Omental fat pad (tissue), 3 donors: ENCODE measurements at regions not wholly inside any gene's neighbourhood (a gene's known extent, or its start where the extent isn't known, plus 50 kb on each side); places are given as distances from the start of the nearest gene placed in this dataset.

Source experiments
- ATAC-seq: fragments of 150-250 bp; one replicate; pipeline ENCODE4 v1.9.1; 2016; ENCODE audit warnings: mild to moderate bottlenecking, moderate library complexity; ENCODE audit not compliant: low FRiP score
- DNase-seq: peaks from one replicate; pipeline ENCODE4 v3.0.0-alpha.2; 2019; ENCODE audit warnings: low spot score
- TF ChIP-seq, protein P1 (sequence below), 3 donors: fragments of 450-650 bp; IDR thresholded peaks; one replicate each; pipeline ENCODE4 v1.5.1; 2016 to 2017; ENCODE audit warnings: antibody characterized with exemption in 3 of 3, mild to moderate bottlenecking in 3 of 3, moderate library complexity in 2 of 3

- DNase-seq (no peak), ATAC-seq (no peak)
- TF ChIP-seq, protein P1, sequence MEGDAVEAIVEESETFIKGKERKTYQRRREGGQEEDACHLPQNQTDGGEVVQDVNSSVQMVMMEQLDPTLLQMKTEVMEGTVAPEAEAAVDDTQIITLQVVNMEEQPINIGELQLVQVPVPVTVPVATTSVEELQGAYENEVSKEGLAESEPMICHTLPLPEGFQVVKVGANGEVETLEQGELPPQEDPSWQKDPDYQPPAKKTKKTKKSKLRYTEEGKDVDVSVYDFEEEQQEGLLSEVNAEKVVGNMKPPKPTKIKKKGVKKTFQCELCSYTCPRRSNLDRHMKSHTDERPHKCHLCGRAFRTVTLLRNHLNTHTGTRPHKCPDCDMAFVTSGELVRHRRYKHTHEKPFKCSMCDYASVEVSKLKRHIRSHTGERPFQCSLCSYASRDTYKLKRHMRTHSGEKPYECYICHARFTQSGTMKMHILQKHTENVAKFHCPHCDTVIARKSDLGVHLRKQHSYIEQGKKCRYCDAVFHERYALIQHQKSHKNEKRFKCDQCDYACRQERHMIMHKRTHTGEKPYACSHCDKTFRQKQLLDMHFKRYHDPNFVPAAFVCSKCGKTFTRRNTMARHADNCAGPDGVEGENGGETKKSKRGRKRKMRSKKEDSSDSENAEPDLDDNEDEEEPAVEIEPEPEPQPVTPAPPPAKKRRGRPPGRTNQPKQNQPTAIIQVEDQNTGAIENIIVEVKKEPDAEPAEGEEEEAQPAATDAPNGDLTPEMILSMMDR (IDR thresholded peaks at IDR 0.05): no peak
Measured at GRCh38 chr7:10412422-10413019, 561.2 kb upstream of the PHF14 start.

DNA sequence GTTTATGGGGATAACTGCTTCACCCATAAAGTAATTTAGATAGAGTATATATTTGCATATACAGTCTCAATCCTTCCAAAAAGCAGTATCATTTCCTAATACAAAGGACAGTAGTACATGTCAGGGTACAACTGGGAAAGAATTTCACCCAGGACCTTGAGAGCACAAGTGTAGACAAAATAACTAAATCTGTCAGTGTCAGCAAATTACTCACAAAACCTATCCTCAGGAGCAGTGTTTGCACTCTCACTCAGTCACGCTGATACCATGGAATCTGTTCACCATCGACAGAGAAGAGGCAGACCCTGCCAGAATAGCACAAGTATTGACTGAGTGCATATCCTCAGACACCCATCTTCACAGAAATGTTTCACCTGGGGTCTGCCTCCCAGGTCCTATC lies 554.7 kb upstream of the PHF14 start:
- TF ChIP-seq, protein P1 (IDR thresholded peaks at IDR 0.05): no peak
- ATAC-seq (no peak), DNase-seq (no peak)

DNA sequence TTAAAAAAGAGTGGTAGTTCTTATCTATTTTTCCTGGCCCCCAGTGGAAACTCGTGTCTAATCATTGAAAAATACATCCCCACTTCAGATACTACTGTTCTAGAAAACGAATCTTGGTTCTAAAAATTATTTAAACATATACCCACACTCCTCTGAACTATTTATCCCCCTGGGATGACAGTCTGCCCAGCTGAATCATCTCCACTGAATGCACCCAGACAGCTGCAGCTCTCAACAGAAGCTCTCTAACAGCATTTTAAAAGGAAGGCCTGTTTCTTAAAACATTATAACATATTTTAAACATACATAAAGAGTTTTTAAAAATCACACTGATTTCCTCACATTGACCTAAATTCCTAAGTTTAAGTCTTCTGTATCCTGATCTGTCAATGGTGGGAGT lies 544.6 kb upstream of the PHF14 start:
- TF ChIP-seq, protein P1 (IDR thresholded peaks at IDR 0.05): no peak

DNA sequence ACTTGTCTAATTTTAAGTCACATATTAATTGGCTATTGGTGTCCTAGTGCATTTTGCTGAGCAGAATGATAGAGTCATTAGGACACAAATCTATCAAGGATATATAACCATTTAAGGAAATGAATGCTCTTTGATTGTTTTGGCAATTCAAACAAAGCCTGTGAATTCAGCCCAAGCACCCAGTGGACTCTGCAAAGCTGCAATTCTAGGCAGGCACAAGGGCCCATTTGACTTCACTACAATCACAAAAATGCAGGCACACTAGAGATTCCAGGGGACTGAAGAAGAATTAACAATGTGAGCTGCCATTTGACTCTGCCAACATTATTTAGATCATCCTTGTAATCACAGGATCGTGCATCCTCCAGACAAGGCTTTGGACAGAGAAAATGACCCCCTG lies 544.2 kb upstream of the PHF14 start:
- no peak for DNase-seq
- no peak for ATAC-seq
- TF ChIP-seq, protein P1 (IDR thresholded peaks at IDR 0.05): no peak

More for the DNA sequence above, 544.6 kb upstream of the PHF14 start:
- DNase-seq: no peak
- ATAC-seq: no peak

- ATAC-seq (no peak), DNase-seq (no peak)
- TF ChIP-seq, protein P1 (IDR thresholded peaks at IDR 0.05): no peak
Measured at GRCh38 chr7:10436302-10436701, 537.4 kb upstream of the PHF14 start.

- no peak for ATAC-seq
- TF ChIP-seq, protein P1 (IDR thresholded peaks at IDR 0.05): no peak
- DNase-seq: no peak
Measured at GRCh38 chr7:10439027-10439426, 534.6 kb upstream of the PHF14 start.

DNA sequence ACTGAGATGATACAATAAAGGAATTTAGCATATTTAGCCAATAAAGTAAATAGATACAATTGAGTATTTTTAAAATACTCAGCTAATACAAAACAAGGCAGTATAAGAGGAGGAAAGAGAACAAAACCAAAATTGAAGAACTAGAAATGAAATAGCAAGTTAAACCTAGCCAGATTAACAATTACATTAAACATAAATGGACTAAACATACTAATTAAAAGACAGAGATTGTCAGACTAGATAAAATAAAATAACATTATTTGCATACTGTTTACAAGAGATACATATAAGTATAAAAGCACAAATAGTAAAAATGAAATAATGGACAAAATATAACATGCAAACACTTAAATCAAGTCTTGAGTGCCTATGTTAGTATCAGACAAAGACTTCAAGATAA lies 517.7 kb upstream of the PHF14 start:
- TF ChIP-seq, protein P1 (IDR thresholded peaks at IDR 0.05): no peak
- DNase-seq: no peak
- no peak for ATAC-seq
